GM12878 (cell line): ENCODE measurements at regions not wholly inside any gene's neighbourhood (a gene's known extent, or its start where the extent isn't known, plus 50 kb on each side); places are given as distances from the start of the nearest gene placed in this dataset.

Experiments used
- ATAC-seq: fragments of 200-7000 bp; cut with Tn5 transposase; 3 replicates; pipeline ENCODE4 v1.9.1; 2020; ENCODE audit warnings: mild to moderate bottlenecking, moderate library complexity
- BruUV-seq: library from RNA; stranded (reverse); fragments of 400-500 nt; replicated peaks from 2 replicates; lab custom pipeline; 2021; lab: Mats Ljungman, UMichigan
- CTCF ChIA-PET: fragments of 300-600 bp; sonication (Branson Sonifier 250); formaldehyde crosslinking; extraction: SDS; loops from one replicate; lab custom pipeline; 2021; ENCODE audit warnings: inconsistent platforms; lab: Yijun Ruan, JAX
- POLR2A ChIA-PET: fragments of 350-600 bp; formaldehyde crosslinking; extraction: SDS; loops from one replicate; lab custom pipeline; 2021; ENCODE audit warnings: inconsistent platforms; lab: Charles Lee
- RAD21 ChIA-PET: fragments of 300-600 bp; sonication (Branson Sonifier 250); formaldehyde crosslinking; loops from one replicate; lab custom pipeline; 2023; ENCODE audit warnings: antibody characterized with exemption; ENCODE audit not compliant: unreplicated experiment; lab: Charles Lee
- SMC1A ChIA-PET: fragments of 300-600 bp; sonication (Branson Sonifier 250); formaldehyde crosslinking; loops from one replicate; lab custom pipeline; 2023; ENCODE audit not compliant: unreplicated experiment, uncharacterized antibody; lab: Charles Lee
- DNase-seq: peaks from one replicate; pipeline ENCODE4 v3.0.0-alpha.2; 2011; ENCODE audit warnings: low read depth, low spot score
- FAIRE-seq: peaks from 3 replicates; lab custom pipeline; 2011; peaks lifted over from hg19 to GRCh38; lab: Jason Lieb, UNC
- H2AFZ ChIP-seq: 2 replicates; pipeline ENCODE4 v1.6.0; 2011; ENCODE audit warnings: low read depth, low read length, control low read depth; ENCODE audit not compliant: control insufficient read depth
- H3K27ac ChIP-seq: 2 replicates; pipeline ENCODE4 v1.5.1; 2011; ENCODE audit warnings: control low read depth; ENCODE audit not compliant: control insufficient read depth, insufficient read depth
- H3K27me3 ChIP-seq, 2 experiments: replicated peaks in 1 of 2; 2 replicates each; pipeline versions ENCODE4 v1.6.0 to v1.6.1; 2011; ENCODE audit warnings: low read length in 1 of 2; ENCODE audit not compliant: control insufficient read depth in 2 of 2, insufficient read depth in 2 of 2
- H3K36me3 ChIP-seq, 2 experiments: 2 replicates each; pipeline ENCODE4 v1.5.1; 2011; ENCODE audit warnings: low read length in 1 of 2; ENCODE audit not compliant: control insufficient read depth in 2 of 2, insufficient read depth in 2 of 2
- H3K4me1 ChIP-seq: 2 replicates; pipeline ENCODE4 v1.6.1; 2011; ENCODE audit warnings: mild to moderate bottlenecking, low read length, moderate library complexity, mixed read lengths; ENCODE audit not compliant: control insufficient read depth, insufficient read depth
- H3K4me2 ChIP-seq: 2 replicates; pipeline ENCODE4 v1.6.0; 2011; ENCODE audit warnings: control low read depth; ENCODE audit not compliant: control insufficient read depth, insufficient read depth
- H3K4me3 ChIP-seq: fragments of 200-600 bp; sonication (generic); 2 replicates; pipeline ENCODE4 v1.5.1; 2016
- H3K79me2 ChIP-seq: 2 replicates; pipeline ENCODE4 v1.6.0; 2011; ENCODE audit warnings: low read length; ENCODE audit not compliant: control insufficient read depth, insufficient read depth
- H3K9ac ChIP-seq: 2 replicates; pipeline ENCODE4 v1.8.0; 2011; ENCODE audit warnings: low read length, control low read depth, mixed read lengths; ENCODE audit not compliant: control insufficient read depth, insufficient read depth
- H3K9me3 ChIP-seq: replicated peaks from 3 replicates; pipeline ENCODE4 v1.5.1; 2011; ENCODE audit warnings: mild to moderate bottlenecking, low read length; ENCODE audit not compliant: control insufficient read depth, insufficient read depth
- H4K20me1 ChIP-seq: 2 replicates; pipeline ENCODE4 v1.6.0; 2011; ENCODE audit not compliant: control insufficient read depth, insufficient read depth
- BHLHE40 ChIP-seq, 2 experiments: fragments of 450-650 bp in 1 of 2; IDR thresholded peaks; 2 replicates each; pipeline ENCODE4 v1.6.1; 2011 to 2017; ENCODE audit warnings: low read depth in 2 of 2, borderline replicate concordance in 1 of 2, improper control_type of control experiment in 1 of 2, low read length in 1 of 2, mild to moderate bottlenecking in 1 of 2
- BMI1 ChIP-seq: fragments of 450-650 bp; IDR thresholded peaks from 2 replicates; pipeline ENCODE4 v1.6.1; 2016; ENCODE audit warnings: mild to moderate bottlenecking, moderate library complexity, borderline replicate concordance
- GABPA ChIP-seq: IDR thresholded peaks from 2 replicates; pipeline ENCODE4 v1.6.1; 2014; ENCODE audit warnings: antibody characterized with exemption, low read depth, mild to moderate bottlenecking, inconsistent platforms
- NFYB ChIP-seq: IDR thresholded peaks from 2 replicates; pipeline ENCODE4 v1.6.1; 2011; ENCODE audit warnings: low read depth, mild to moderate bottlenecking, low read length, improper control_type of control experiment, moderate library complexity; ENCODE audit not compliant: insufficient read depth
- RAD21 ChIP-seq: IDR thresholded peaks from 2 replicates; pipeline ENCODE4 v1.6.1; 2011; ENCODE audit warnings: mild to moderate bottlenecking, low read depth, low read length, moderate library complexity; ENCODE audit not compliant: insufficient read depth
- SIX5 ChIP-seq: IDR thresholded peaks from 2 replicates; pipeline ENCODE4 v1.6.1; 2011; ENCODE audit warnings: mild to moderate bottlenecking, low read depth, low read length, moderate library complexity; ENCODE audit not compliant: severe bottlenecking
- SMAD5 ChIP-seq: IDR thresholded peaks from 2 replicates; pipeline ENCODE4 v1.6.1; 2016; ENCODE audit warnings: antibody characterized with exemption, low read depth
- TBL1XR1 ChIP-seq: IDR thresholded peaks from 2 replicates; pipeline ENCODE4 v1.6.1; 2012; ENCODE audit warnings: low read depth, low read length, improper control_type of control experiment
- ZNF24 ChIP-seq: fragments of 450-650 bp; IDR thresholded peaks from 2 replicates; pipeline ENCODE4 v1.6.1; 2017; ENCODE audit warnings: antibody characterized with exemption, mild to moderate bottlenecking
- WGBS: methylation state at CpG from one replicate; pipeline ENCODE4 v1.1.6; 2016; ENCODE audit warnings: low lambda C conversion rate; ENCODE audit not compliant: insufficient replicate concordance, insufficient coverage; ENCODE audit errors: missing lambda C conversion rate; 5-methylcytosine and 5-hydroxymethylcytosine counted together
- in situ Hi-C: fragments of 300-500 bp; cut with MboI; formaldehyde crosslinking; loops from 9 replicates; pipeline ENCODE4 v1.14.3; 2018; ENCODE audit warnings: mixed read lengths
- intact Hi-C: fragments of 100-400 bp; cut with micrococcal nuclease; formaldehyde crosslinking; loops from one replicate; pipeline ENCODE4 v1.14.2; 2022; ENCODE audit not compliant: unreplicated experiment

DNA sequence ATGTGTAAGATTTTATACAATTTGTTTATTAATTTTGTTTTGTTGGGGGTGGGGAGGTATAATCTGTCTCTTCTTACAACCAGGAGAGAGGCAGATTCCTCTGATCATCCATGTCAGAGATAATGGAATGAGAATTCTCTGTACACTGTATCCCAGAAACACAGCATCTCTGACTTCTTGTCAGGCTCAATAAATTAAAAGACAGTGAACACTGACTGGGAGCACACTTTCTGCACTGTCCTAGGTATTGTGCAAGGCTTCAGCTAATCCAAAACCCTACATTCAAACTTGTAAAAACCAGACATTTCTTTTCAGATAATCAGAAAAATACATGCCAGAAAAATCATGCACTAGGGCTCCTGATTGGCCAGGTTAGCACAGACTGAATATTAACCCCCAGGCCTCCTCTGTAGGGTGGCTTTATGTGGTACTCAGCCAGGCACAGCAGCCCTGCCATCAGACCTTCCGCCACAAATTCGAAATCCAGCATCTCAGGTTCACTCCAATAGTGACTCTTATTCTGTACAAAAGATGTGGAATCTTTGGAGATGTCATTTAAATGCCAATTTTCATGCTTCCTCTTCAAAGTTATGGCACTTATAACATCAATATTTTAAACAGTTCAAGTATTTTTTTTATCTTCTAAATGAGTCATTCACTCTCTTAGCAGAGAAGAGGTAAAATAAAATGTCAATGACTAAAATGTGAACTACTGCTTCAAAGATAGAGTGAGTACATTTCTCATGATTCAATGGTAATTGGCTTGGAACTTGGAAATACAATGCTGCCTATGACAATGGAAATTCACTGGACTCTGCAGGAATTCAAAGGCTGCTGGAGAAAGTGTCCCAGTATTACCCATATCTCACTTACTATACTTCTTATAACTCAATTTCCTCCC is 211.5 kb downstream of the KLF12 start (continued):
- TF ChIP-seq ZNF24 (no peak), SMAD5 (no peak), BMI1 (no peak), SIX5 (no peak), NFYB (no peak), RAD21 (no peak), TBL1XR1 (no peak)

DNA sequence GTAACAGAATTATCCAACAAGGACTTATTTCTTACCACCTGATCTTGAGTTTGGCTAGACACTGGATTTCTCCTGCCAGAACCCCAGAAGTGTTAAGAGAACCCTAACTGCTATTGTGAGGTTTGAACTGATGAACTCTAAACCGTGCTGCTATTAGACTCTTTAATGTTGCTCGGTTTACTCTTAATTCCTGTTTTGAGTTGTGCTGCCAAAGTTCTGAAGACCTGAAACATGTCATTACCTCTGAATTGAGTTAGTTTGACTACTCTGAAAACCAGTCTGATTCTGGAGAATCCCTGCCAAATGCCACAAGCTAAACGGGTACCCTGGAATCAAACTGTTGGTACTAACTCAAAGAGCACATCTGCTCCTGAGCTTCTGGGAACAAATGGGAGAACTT is 215.5 kb downstream of the KLF12 start:
- DNase-seq (no peak), FAIRE-seq (no peak), ATAC-seq (no peak)
- RAD21 ChIA-PET: no interaction called here
- no peaks in the 10 kb centered on the region for H3K79me2 ChIP-seq
- no peak overlapping the region for H3K4me2 ChIP-seq
- intact Hi-C loops: no loop called here
- peaks cover 3% of the 10 kb centered on the region; the same call in 1 of the 2 replicates for H3K4me1 ChIP-seq
- SMC1A ChIA-PET: interaction anchor here (0.6 to 1.4 kb wide), 4 partner anchors 8 to 292 kb away, joined by 3 to 5 read pairs (median 4); no protein-coding TSS in a partner anchor
- no peak overlapping the region for H3K4me3 ChIP-seq
- POLR2A ChIA-PET: no interaction called here
- WGBS: 16% methylated on average over 3 of the region's 3 CpGs
- no peaks in the 10 kb centered on the region for H4K20me1 ChIP-seq
- in situ Hi-C loops: no loop called here
- H3K36me3 ChIP-seq: no peaks in the 10 kb centered on the region
- H3K9ac ChIP-seq: no peak overlapping the region
- H3K27me3 ChIP-seq: no peaks in the 10 kb centered on the region
- CTCF ChIA-PET: interaction anchor here (0.6 to 1.2 kb wide), 3 partner anchors 10 to 120 kb away, joined by 3 read pairs; no protein-coding TSS in a partner anchor
- no peak overlapping the region for H3K27ac ChIP-seq
- no peaks in the 10 kb centered on the region for H3K9me3 ChIP-seq
- BruUV-seq: no TSS peak
- TF ChIP-seq GABPA (no peak), BHLHE40 (IDR thresholded peaks at IDR 0.05; ENCODE audit: borderline replicate concordance in 1 of 2, low read depth in 2 of 2, low read length in 1 of 2) (0 out of 4 replicates have a peak, but pooled peaks of 1 of the 2 experiments have one; percentile 16)
- no peak overlapping the region for H2AFZ ChIP-seq
